RCC 7860 (cell line): ENCODE measurements at regions not wholly inside any gene's neighbourhood (a gene's known extent, or its start where the extent isn't known, plus 50 kb on each side); places are given as distances from the start of the nearest gene placed in this dataset.

Experiments
- DNase-seq: peaks from one replicate; pipeline ENCODE4 v3.0.0-alpha.2; 2015; ENCODE audit warnings: low spot score
- FAIRE-seq: peaks from 2 replicates; lab custom pipeline; 2012; peaks lifted over from hg19 to GRCh38; lab: Jason Lieb, UNC

DNA sequence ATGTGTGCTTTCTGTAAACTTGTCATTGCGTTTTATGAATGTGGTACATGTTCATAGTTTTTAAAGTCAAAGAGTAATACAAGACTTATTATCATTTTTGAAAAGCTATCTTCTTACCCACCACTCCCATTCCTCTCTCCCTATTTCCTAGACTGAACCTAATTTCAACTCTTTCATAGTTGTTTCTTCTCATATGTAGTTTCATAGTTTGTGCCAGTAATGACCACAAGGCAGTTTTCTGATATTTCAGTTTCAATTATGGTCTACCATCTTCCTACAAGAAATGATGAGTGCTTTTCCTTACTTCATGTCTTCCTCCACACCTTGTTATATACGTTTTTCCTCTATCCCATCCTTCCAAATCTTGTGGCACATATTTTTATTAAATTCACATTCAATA, 445.0 kb upstream of the GOLIM4 start:
- no peak for DNase-seq
- FAIRE-seq, result no peak

DNA sequence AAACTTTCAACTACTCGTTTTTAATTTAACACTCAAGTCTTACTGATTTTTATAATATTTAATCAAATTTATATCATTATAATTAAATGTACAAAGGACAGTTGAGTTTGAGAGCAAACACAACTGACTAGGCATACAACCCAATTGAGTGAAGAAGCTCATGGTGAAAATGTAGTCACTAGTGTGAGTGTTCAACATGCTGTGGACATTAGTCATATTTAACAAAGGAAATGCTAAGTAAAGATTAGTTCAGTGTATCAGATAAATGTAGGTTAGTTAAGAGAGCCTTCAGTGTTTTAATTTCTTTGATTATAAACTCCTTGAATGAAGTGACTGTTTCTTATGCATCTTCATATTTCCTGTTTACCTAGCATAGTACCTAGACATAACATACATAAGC, 444.2 kb upstream of the GOLIM4 start:
- FAIRE-seq (no peak), DNase-seq (no peak)

DNA sequence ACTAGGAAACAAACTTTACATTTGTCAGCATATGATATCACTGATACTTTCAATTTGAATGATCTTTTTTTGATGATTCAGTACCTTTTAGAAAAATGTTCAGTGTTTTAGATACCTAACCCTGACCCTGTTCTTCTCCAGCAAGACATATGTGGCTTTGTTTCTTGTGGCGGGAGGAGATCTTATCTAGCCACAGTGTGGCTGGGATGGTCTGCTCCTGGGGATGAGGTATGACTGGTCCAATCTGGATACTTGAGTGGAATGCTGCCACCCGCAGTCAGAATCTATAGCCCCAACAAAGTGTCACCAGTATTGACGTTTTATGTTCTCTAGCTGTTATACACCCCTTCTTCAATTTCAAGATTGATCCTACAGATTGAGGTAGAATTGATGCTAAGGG, 439.0 kb upstream of the GOLIM4 start:
- FAIRE-seq, result no peak
- no peak for DNase-seq

DNA sequence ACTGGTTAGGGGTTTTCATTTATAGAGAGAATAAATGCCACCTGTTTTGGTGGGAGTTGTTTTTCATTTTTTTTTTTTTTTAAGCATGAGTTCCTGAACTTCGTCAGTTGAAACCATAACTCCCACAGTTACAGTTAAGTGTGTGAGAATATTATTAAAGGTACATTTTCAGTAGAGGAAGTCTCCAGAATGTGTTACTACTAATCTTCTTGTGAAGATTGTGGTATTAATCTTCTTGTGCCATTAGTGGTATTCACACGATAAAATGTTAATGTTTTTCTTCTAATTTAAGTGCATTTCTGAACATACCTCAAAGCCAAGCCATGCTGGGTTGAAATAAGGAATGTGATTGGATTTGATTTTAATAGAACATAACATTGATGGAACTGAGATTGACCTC, 437.9 kb upstream of the GOLIM4 start:
- DNase-seq, result no peak
- no peak for FAIRE-seq

DNA sequence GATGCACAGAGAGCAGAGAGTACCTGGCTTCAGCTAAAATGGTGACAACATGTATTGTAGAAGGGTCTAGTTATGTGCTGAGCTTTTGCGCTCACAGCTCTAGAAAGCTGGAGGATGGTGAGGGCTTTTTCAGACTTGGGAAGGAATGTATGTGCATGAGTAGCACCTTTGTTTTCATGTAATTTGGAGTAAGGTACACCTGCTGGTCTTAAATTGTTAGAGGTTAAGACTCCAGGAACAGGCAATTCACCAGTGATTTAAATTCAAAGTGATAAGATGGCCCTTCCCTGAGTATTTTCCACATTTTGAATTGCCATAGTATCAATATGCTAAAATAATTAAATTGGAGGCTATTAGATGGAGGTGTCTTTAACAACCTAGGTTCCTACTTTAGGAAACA, 436.4 kb upstream of the GOLIM4 start:
- DNase-seq, result no peak
- no peak for FAIRE-seq

DNA sequence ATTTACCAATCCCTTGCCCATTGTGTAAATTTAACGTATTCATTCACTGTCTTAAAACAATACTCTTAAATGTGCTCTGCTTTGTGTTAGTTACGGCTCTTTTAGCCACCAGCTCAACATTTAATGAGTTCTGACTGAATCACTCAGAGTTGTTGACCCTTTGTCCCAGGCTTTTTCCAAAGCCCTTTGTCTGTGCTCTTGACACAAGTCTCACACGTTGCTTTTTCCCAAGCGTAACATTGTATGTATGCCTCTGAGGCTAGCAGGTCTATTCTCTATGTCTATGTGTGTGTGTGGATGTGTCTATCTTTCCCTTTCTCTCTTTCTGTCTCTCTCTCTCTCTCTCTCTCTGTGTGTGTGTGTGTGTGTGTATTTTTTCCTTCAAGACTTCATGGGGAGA, 435.4 kb upstream of the GOLIM4 start:
- no peak for FAIRE-seq

DNA sequence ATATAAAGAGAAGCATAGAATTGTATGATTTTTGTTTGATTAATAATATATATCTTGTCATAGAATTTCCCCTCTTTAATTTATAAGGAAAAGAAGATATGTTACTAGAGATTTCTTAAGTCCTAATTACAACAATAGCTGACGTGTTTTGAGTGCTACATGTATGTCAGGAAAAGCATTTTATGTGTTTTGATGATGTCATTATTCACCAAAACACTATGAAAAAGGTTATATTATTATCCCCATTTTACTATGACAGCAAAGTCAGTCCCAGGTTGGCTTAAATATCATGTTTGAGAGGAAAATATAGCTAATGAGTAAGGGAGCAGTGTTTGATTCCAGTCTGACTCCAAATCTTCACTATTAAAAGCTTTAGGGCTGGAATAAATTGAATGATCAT, 428.4 kb upstream of the GOLIM4 start:
- DNase-seq, result no peak
- FAIRE-seq, result no peak

More for the DNA sequence above, 435.4 kb upstream of the GOLIM4 start:
- DNase-seq, result no peak

DNA sequence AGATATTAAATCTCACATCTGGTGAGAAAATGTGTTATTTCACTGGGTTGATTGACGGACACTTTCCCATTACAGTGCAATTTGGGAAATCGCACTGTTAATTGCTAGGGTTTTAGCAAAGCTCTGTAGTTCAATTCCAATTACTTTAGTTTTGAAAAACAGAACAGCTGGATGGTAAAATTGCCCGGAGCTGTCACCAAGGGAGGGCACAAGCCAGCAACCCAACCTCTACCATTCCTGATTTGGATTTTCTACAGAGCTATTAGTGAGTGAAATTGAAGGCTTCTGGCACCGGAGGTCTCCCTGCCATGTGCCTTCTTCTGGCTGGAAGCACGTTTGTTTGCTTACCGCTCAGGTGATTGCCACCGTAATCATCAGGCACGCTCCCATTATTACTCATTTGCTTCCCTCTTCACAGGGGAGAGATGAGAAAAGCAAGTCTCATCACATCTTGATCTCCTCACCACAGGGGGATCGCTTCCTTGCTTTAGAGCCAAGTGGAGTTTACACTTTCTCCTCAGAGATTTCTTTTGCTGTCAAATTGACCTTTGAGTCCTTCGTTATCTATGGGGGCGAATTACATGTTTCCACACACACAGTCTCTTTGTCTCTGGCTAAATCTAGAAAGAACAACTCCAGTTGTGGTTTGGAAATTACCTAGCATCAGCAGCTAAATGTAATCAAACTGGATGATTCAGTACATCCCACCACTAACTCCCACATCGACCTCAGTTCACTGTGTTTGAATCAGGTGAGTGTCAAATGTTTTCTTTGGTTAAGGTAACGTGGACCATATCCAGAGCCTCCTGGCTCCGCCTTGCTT, 421.7 kb upstream of the GOLIM4 start:
- DNase-seq, result no peak

DNA sequence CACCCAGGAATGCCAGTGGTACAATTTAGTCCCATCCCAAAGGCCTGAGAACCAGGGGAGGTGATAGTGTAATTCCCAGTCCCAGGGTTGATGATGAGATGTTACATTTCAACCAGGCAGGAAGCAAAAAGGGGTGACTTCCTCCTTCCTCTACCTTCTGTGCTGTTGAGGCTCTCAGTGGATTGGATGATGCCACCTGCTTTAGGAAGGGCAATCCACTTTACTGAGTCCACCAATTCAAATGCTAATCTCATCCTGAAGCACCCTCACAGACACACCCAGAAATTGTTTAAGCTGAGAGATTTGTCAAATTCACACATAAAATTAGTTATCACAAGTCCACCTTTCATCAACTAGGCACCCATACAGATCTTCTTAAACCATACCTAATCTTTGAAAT, 418.5 kb upstream of the GOLIM4 start:
- no peak for DNase-seq
- FAIRE-seq, result no peak

More for the DNA sequence above, 421.7 kb upstream of the GOLIM4 start:
- no peak for FAIRE-seq

DNA sequence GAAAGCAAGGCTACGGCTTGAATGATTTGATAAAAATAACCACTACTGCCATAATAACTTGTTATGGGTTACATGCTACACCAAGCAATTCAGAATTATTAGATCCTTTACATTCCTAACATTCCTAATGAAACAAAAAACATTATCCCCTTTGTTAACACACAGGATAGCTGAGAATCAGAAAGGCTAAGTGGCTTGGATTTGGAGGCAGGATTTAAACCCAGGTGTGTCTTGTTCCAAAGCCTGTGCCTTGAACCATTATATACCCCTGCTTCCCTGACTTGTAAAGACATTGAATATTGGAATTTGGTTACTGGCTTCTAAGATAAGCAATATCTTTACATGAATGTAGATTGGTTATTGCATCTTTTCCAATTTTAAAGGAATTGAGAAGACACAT, 417.1 kb upstream of the GOLIM4 start:
- no peak for DNase-seq
- FAIRE-seq, result no peak

DNA sequence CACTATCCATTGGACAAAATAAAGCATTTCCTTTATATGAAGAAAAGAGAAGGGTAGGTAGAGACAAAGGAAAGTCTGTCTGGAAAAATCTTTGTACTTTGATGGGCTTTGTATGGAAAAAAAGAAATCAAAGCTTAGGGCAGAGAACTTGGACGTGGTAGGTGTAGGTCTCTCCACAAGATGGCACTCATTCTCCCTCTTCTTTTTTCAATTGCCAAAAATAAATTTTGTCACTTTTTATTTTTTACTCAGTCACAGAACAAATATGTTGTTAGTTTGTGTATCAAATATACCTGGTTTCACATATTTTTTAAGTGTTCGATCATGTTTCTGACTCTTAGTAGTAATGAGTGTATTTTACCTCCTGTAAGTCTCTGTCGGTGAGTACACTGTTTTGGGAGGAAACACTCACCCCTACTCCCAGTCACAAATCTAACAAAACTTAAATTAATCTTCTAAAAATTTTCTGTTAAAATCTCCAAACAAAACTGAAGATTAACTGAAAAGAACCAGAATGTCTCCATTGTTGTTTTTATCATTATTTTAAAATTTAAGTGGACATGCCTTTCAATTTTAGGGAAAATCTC, 415.8 kb upstream of the GOLIM4 start:
- FAIRE-seq (no peak), DNase-seq (no peak)

DNA sequence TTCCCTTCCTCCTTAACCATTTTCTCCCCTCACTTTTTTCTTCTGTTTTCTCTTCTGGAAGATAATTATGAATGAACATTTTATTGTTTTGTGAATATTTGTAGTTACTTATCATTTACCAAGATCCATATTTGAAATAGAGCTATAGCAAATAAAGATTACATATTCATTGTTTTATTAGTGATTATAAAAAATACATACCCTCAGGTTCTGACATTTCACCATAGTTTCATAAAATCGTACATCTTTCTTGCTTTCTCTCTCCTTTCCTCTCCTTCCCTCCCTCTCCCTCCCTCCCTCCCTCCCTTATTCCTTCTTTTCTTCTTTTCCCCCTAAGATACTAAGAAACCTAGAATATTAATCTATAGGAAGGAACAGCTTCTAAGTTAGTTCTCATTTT, 410.9 kb upstream of the GOLIM4 start:
- no peak for FAIRE-seq
- no peak for DNase-seq

DNA sequence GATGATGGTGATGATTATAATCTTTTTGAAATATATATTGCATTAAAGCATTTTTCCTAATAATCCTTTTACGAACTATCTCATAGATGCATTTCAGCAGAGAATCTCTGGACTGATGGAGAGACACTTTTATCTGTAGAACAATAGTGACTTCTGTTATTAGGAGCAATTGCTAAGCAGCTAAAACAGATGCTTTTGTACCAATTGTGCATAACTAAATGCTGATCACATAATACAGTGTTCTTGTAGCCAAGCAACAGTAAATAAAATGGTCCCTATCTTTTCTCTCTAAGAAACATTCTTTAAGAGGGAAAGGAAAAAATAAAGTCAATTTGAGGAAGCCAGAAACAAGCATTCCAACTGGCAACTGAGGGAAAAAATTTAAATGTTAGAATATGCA, 405.8 kb upstream of the GOLIM4 start:
- DNase-seq (no peak), FAIRE-seq (no peak)

DNA sequence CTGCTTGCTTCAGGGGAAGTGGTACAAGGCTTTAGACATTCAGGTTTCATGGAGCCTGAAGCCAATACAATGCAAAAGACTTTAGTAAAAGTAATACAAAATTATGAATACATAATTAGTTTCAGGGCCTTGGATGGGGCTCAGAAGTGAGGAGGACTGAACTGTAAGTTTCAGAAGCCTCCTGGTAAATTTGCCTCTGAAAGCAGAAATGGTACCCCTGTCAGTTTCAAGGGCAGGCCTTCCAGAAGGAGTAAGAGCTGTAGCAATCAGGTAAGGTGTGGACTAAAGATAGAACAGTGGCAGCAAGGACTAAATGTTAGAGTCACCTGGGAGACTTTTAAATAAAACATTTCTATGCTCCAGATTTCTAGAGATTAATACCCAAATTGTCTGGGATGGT, 402.5 kb upstream of the GOLIM4 start:
- FAIRE-seq (no peak), DNase-seq (no peak)

DNA sequence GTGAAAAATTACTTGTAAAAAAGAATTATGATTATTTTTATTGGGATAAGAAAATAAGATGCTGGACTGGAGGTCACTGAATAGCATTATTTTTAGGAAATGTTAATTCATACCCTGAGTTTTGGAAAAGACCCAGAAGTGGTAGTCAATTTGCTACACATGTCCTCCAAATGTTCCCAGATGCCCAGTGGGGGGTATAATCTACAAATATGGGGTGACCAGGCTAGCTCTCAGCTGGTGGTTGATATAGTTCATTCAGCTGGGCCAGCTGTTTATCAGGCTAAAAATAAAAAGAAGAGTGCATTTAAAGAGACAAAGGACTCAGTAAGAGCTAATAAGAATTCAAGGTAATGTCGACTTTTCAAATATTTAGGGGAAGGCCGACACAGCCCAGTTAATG, 402.0 kb upstream of the GOLIM4 start:
- no peak for FAIRE-seq
- DNase-seq, result no peak

DNA sequence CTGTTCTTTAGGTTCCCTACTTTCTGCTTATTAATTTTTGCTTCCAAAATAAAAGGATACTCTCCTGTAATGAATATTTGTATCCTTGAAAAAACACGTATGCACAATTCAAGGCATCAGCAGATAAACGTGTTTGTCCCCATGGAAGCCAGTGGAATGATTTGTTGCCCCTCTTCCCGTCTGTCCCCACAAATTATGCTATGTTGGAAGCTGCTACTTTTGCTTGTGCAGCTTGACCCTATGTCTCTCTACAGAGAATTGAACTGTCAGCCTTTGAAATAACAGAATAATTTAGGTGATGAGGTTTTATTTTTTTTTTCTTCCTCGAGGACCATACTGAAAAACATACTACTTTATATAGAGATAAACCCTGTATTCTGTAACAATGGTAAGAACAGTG, 401.5 kb upstream of the GOLIM4 start:
- DNase-seq (no peak), FAIRE-seq (no peak)

DNA sequence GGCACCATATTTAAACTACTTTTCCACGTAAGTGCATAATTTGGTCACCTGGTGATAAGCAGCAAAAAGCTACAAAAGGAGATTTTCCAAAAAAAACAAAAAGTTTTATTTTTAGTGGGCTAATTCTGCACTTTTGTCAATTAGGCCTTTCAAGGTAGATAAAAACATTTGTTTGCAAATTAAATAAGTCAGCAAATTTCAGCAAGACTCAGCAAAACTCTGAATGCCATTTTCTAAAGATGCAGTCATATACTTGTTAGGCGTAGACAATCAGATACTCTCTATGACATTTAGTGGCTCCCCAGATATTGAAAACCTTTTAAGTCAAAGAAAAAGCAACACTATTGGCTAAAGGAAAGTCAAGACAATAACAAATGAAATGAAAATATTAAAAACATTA, 400.2 kb upstream of the GOLIM4 start:
- no peak for DNase-seq
- FAIRE-seq, result no peak

DNA sequence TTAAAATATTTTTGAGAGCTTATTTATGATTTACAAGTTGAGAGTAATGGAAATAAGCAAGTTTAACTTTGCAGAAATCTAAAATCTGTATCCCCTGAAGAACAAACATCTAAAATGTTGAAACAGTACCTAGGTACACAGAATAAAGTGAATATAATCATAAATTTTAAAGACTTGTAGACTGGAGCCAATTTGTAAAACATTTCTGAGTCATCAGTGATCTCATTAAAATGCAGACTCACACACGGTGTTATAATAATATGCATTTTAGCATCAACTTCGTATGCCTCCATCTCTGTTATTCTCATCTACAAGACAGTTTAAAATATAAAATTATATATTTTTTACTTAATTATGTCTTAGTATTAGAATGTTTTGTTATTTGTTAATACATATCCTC, 399.5 kb upstream of the GOLIM4 start:
- FAIRE-seq, result no peak

DNA sequence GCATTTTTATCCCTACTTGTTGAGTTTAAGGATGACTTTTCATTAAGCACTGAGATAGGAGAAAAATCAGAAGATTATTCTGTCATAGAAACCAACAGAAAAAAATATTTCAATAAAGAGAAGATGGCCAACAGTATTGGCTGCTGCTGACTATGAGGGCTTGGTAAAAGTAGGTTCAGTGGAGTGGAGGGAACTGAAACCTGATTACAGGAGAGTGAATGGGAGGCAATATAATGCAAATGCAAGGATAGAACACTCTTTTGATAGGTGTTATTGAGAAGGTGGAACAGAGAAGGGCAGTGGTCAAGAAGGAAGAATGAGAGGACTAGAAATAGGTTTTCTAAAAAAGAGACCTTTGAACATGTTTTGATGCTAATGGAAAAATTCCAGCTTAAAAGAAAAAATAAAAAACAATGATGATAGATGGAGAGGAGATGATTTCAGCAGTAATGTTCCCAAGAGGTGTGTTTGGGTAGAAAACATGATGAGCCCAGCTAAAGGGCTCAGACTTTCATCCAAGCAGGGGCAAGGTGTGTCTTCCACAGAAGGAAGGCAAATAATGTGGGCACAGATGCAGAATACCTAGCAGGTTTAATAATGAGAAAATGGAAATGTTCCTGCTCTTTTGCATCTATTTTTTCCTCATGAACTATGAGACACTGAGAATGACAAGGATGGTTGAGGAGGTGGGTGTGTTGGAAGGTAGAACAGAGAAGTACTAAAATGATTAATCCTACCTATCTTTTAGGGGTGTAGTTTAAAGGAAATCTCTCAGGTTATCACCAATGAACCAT, 397.9 kb upstream of the GOLIM4 start:
- DNase-seq, result no peak
- no peak for FAIRE-seq

More for the DNA sequence above, 399.5 kb upstream of the GOLIM4 start:
- DNase-seq, result no peak

DNA sequence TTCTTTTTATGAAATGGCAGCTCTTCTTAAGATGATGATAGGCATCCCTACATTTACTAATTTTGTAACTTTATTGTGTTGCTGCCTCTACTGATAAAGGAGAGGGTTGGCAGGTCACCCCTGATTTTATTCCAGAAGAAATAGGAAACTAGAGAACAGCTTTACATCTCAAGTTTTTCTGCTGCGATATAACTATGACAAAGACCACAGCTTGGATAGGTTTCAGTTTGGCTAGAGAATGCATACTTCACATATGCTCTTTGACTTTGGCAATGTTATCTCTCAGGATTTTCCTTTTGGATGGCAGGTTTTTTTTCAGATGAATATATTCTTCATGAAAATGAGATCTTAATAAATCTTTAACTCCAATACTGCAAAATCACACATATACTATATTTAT, 395.3 kb upstream of the GOLIM4 start:
- FAIRE-seq (no peak), DNase-seq (no peak)

DNA sequence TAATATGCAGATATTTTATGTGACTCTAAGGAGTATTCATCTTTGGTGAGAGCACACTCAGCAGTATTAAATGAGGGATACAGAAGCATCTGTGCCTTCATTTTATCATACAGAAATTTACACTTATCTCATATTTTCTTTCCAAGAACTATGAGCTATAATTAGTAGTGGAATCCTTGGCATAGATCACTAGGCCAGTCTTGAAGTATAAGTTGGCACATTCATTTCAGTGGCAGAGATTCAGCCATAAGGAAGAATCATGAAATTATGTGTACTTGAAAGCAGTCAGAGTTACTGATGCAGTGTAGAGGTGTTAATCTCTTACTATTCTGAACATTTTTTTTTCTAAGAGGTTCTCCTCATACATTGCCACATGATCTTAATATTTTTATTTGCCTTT, 393.6 kb upstream of the GOLIM4 start:
- FAIRE-seq (no peak), DNase-seq (no peak)

DNA sequence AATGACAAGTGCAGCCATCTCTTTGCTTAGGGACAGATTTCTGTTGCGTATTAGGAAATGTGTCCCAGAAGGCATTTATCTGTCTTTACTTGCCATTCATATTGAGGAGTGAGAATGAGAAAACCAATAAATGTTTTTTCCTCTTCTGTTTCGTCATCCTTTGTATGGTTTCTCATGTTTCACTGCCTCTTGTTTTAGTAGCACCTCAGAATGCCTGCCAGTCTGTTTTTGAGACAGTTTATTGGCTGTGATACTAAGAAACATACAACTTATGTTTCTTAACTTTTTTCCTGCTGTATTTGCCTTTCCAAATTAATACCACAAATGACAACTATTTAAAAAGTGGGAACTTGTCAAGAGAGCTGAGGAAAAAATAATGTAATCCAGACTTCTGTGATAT, 390.2 kb upstream of the GOLIM4 start:
- no peak for FAIRE-seq
- DNase-seq, result no peak
